Lower leg skin (tissue), 3 donors: ENCODE measurements at regions not wholly inside any gene's neighbourhood (a gene's known extent, or its start where the extent isn't known, plus 50 kb on each side); places are given as distances from the start of the nearest gene placed in this dataset.

Experiments used
- POLR2A ChIP-seq, 2 donors: fragments of 450-650 bp; IDR thresholded peaks; one replicate each; pipeline ENCODE4 v1.6.1; 2016 to 2017; ENCODE audit warnings: antibody characterized with exemption in 2 of 2, mild to moderate bottlenecking in 1 of 2, moderate library complexity in 1 of 2
- TF ChIP-seq, protein P1 (sequence below), 3 donors: fragments of 450-650 bp; IDR thresholded peaks; one replicate each; pipeline ENCODE4 v1.5.1; 2016; ENCODE audit warnings: antibody characterized with exemption in 3 of 3, mild to moderate bottlenecking in 3 of 3, moderate library complexity in 2 of 3

DNA sequence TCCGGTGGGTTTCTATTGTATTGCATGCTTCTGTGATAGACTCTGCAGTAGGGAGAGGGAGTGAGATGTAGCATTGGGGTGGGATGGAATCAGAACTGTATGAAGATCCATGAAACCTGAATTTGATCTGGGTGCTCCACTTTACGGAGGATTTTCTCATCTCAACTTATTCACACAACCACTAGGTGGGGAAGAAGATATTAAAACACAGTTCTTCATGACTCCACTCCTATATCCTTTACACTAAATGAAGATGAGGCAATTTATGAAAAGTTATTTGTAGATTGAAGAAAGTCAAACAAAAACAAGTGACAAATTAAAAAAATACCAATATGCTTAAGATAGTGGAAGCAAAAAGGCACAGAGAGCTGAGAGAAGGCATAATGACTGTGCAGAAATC, 92.6 kb upstream of the PDGFD start:
- TF ChIP-seq, protein P1, sequence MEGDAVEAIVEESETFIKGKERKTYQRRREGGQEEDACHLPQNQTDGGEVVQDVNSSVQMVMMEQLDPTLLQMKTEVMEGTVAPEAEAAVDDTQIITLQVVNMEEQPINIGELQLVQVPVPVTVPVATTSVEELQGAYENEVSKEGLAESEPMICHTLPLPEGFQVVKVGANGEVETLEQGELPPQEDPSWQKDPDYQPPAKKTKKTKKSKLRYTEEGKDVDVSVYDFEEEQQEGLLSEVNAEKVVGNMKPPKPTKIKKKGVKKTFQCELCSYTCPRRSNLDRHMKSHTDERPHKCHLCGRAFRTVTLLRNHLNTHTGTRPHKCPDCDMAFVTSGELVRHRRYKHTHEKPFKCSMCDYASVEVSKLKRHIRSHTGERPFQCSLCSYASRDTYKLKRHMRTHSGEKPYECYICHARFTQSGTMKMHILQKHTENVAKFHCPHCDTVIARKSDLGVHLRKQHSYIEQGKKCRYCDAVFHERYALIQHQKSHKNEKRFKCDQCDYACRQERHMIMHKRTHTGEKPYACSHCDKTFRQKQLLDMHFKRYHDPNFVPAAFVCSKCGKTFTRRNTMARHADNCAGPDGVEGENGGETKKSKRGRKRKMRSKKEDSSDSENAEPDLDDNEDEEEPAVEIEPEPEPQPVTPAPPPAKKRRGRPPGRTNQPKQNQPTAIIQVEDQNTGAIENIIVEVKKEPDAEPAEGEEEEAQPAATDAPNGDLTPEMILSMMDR (IDR thresholded peaks at IDR 0.05) = no peak
- TF ChIP-seq POLR2A (IDR thresholded peaks at IDR 0.05) = no peak
